ENCODE measurements at regions not wholly inside any gene's neighbourhood (a gene's known extent, or its start where the extent isn't known, plus 50 kb on each side); places are given as distances from the start of the nearest gene placed in this dataset.

DNA sequence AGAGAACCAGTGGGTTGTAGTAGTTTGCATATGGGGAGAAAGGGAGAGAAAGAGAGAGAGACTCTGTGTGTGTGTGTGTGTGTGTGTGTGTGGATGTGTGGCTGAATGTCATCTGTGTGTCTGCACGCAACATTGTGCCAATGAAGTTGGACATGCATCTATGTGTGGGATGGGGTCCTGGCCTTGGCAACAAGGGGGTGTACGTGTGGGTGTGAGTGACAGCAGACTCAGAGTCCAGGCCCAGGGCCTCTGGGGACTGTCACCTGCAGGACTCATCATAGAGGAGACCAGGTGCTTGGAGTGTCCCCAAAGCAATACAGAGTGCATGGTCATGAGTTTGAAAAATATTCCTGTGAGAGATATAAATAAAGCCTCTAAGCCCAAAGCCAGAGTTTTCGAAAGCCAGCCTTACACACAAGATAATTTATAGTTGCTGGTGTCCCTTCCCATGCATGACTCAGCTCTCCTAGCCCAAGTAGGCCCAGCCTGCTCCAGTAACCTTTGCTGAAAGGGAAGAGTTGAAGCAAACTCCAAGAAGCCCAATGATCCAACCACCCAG, 59.9 kb downstream of the TNP1 start:
- TF ChIP-seq CTCF (IDR thresholded peaks at IDR 0.05; ENCODE audit: low read depth, low read length), result no peak
- no peak overlapping the region for H3K4me3 ChIP-seq (ENCODE audit: low read depth, low read length)

GRCh38 chr2:216796115-216796840, 63.6 kb downstream of the TNP1 start:
- no peak for TF ChIP-seq CTCF (IDR thresholded peaks at IDR 0.05; ENCODE audit: low read depth, low read length)
- H3K4me3 ChIP-seq (ENCODE audit: low read depth, low read length), result no peak overlapping the region

- no peak for TF ChIP-seq CTCF (IDR thresholded peaks at IDR 0.05; ENCODE audit: low read depth, low read length)
- H3K4me3 ChIP-seq (ENCODE audit: low read depth, low read length), result no peak overlapping the region
Observed at GRCh38 chr2:216793386-216793785, 66.5 kb downstream of the TNP1 start.

DNA sequence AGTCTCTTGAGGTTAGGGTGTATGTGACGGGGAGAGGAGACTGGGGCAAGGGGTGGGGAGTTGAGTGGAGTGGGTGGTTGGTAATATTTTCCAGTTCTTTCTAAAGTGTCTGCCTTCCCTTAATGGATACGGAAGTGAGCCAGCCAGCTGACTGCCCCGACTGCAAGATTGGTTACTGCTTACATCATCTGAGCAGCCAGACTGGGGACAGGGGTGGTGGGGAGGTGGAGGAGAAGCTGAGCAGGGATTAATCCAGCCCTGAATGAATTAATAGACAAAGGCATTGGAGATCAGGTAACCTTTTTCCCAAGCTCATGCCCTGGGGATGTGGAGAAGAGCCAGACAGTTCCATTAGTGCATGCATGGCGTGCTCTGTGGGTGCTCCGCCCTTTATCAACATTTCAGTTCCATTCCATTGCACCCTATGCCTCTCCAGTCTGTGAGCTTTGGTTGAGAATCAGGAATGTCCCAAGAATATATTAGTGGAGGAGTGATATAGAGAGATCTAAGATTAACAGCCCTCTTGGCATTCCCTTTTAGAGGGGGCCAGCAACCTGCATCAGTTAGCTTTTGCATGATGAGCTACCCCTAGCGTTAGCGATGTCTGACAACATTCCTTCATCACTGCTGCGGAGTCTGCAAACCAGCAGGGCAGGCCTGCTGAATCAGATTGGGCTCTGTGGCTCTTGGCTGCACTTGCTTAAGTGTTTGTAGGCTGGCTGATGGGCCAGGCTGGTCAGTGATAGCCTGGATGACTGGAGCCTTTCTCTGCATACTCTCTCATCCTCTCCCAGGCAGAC, 67.4 kb downstream of the TNP1 start:
- no peak overlapping the region for H3K4me3 ChIP-seq (ENCODE audit: low read depth, low read length)
- TF ChIP-seq CTCF (IDR thresholded peaks at IDR 0.05; ENCODE audit: low read depth, low read length), result no peak

- no peak overlapping the region for H3K4me3 ChIP-seq (ENCODE audit: low read depth, low read length)
Observed at GRCh38 chr2:216791303-216791702, 68.6 kb downstream of the TNP1 start.

GRCh38 chr2:216789081-216789480, 70.8 kb downstream of the TNP1 start:
- no peak overlapping the region for H3K4me3 ChIP-seq (ENCODE audit: low read depth, low read length)
- TF ChIP-seq CTCF (IDR thresholded peaks at IDR 0.05; ENCODE audit: low read depth, low read length), result no peak

More at GRCh38 chr2:216791303-216791702, 68.6 kb downstream of the TNP1 start:
- TF ChIP-seq CTCF (IDR thresholded peaks at IDR 0.05; ENCODE audit: low read depth, low read length), result no peak
